ENCODE measurements at regions not wholly inside any gene's neighbourhood (a gene's known extent, or its start where the extent isn't known, plus 50 kb on each side); places are given as distances from the start of the nearest gene placed in this dataset.
"Not testable (repeated sequence)": the region's sequence is repeated elsewhere in the genome, so short reads cannot be mapped to it uniquely, and the experiment has no call there.

- dilution Hi-C loops (cut with MboI; ENCODE audit: extremely low pct_ligation_motif_present, low sequenced_read_pairs), result no loop called here
- H3K9me3 ChIP-seq (ENCODE audit: control insufficient read depth, low read depth, low read length), result no peaks in the 10 kb centered on the region
- H3K9ac ChIP-seq (ENCODE audit: control insufficient read depth, extremely low read depth, insufficient read depth, low read length), result no peak overlapping the region
- H3K4me2 ChIP-seq (ENCODE audit: control insufficient read depth, extremely low read depth, insufficient read depth, low read depth, low read length), result no peak overlapping the region
- H3K27ac ChIP-seq (ENCODE audit: control insufficient read depth, insufficient read depth, low read length), result no peak overlapping the region
- no peak for DNase-seq (ENCODE audit: low read depth, low spot score)
- H3K9me1 ChIP-seq (ENCODE audit: control insufficient read depth, extremely low read depth, insufficient read depth, low read length), result no peaks in the 10 kb centered on the region
- H2AFZ ChIP-seq (ENCODE audit: control insufficient read depth, low read length), result no peak overlapping the region
- no peak for TF ChIP-seq CTCF (optimal IDR thresholded peaks at IDR 0.05 in 1 of 3, IDR thresholded peaks at IDR 0.05 in 1 of 3, conservative IDR thresholded peaks at IDR 0.05 in 1 of 3; ENCODE audit: extremely low read depth in 1 of 3, insufficient read depth in 2 of 3, low read length in 3 of 3)
- TF ChIP-seq EZH2 (IDR thresholded peaks at IDR 0.05; ENCODE audit: low read length), result no peak
- FAIRE-seq, result no peak
- H3K27me3 ChIP-seq (ENCODE audit: control insufficient read depth, extremely low read depth, insufficient read depth, low read length), result no peaks in the 10 kb centered on the region
- no peaks in the 10 kb centered on the region for H3K79me2 ChIP-seq (ENCODE audit: control insufficient read depth, insufficient read depth, low read length)
- no peaks in the 10 kb centered on the region for H3K4me1 ChIP-seq (ENCODE audit: control insufficient read depth, extremely low read depth, insufficient read depth, low read length)
- no peaks in the 10 kb centered on the region for H3K36me3 ChIP-seq (ENCODE audit: control insufficient read depth in 2 of 2, extremely low read depth in 1 of 2, insufficient read depth in 2 of 2, low read length in 2 of 2)
- no peak overlapping the region for H3K4me3 ChIP-seq (ENCODE audit: control insufficient read depth in 2 of 3, extremely low read depth in 1 of 3, insufficient read depth in 2 of 3, low read depth in 1 of 3, low read length in 3 of 3)
- H4K20me1 ChIP-seq (ENCODE audit: control insufficient read depth, extremely low read depth, insufficient read depth, low read length), result no peaks in the 10 kb centered on the region
Measured at GRCh38 chr4:159864337-159864736, 761.5 kb downstream of the RAPGEF2 start.

- no peaks in the 10 kb centered on the region for H3K4me1 ChIP-seq (ENCODE audit: control insufficient read depth, extremely low read depth, insufficient read depth, low read length)
- TF ChIP-seq CTCF (optimal IDR thresholded peaks at IDR 0.05 in 1 of 3, IDR thresholded peaks at IDR 0.05 in 1 of 3, conservative IDR thresholded peaks at IDR 0.05 in 1 of 3; ENCODE audit: extremely low read depth in 1 of 3, insufficient read depth in 2 of 3, low read length in 3 of 3) (no peak), EZH2 (IDR thresholded peaks at IDR 0.05; ENCODE audit: low read length) (no peak)
- H3K79me2 ChIP-seq (ENCODE audit: control insufficient read depth, insufficient read depth, low read length), result no peaks in the 10 kb centered on the region
- H3K9ac ChIP-seq (ENCODE audit: control insufficient read depth, extremely low read depth, insufficient read depth, low read length), result no peak overlapping the region
- no peaks in the 10 kb centered on the region for H3K9me3 ChIP-seq (ENCODE audit: control insufficient read depth, low read depth, low read length)
- no peak overlapping the region for H3K27ac ChIP-seq (ENCODE audit: control insufficient read depth, insufficient read depth, low read length)
- FAIRE-seq (no peak), DNase-seq (ENCODE audit: low read depth, low spot score) (no peak)
- dilution Hi-C loops (cut with MboI; ENCODE audit: extremely low pct_ligation_motif_present, low sequenced_read_pairs), result no loop called here
- H2AFZ ChIP-seq (ENCODE audit: control insufficient read depth, low read length), result no peak overlapping the region
- H3K4me3 ChIP-seq (ENCODE audit: control insufficient read depth in 2 of 3, extremely low read depth in 1 of 3, insufficient read depth in 2 of 3, low read depth in 1 of 3, low read length in 3 of 3), result no peak overlapping the region
- H4K20me1 ChIP-seq (ENCODE audit: control insufficient read depth, extremely low read depth, insufficient read depth, low read length), result no peaks in the 10 kb centered on the region
- no peaks in the 10 kb centered on the region for H3K27me3 ChIP-seq (ENCODE audit: control insufficient read depth, extremely low read depth, insufficient read depth, low read length)
- no peaks in the 10 kb centered on the region for H3K36me3 ChIP-seq (ENCODE audit: control insufficient read depth in 2 of 2, extremely low read depth in 1 of 2, insufficient read depth in 2 of 2, low read length in 2 of 2)
- H3K9me1 ChIP-seq (ENCODE audit: control insufficient read depth, extremely low read depth, insufficient read depth, low read length), result no peaks in the 10 kb centered on the region
- no peak overlapping the region for H3K4me2 ChIP-seq (ENCODE audit: control insufficient read depth, extremely low read depth, insufficient read depth, low read depth, low read length)
Measured at GRCh38 chr4:159867673-159868072, 764.8 kb downstream of the RAPGEF2 start.

- H3K9ac ChIP-seq (ENCODE audit: control insufficient read depth, extremely low read depth, insufficient read depth, low read length); H3K4me3 ChIP-seq (ENCODE audit: control insufficient read depth in 2 of 3, extremely low read depth in 1 of 3, insufficient read depth in 2 of 3, low read depth in 1 of 3, low read length in 3 of 3); H4K20me1 ChIP-seq (ENCODE audit: control insufficient read depth, extremely low read depth, insufficient read depth, low read length); H3K9me1 ChIP-seq (ENCODE audit: control insufficient read depth, extremely low read depth, insufficient read depth, low read length); H3K27me3 ChIP-seq (ENCODE audit: control insufficient read depth, extremely low read depth, insufficient read depth, low read length); H3K36me3 ChIP-seq (ENCODE audit: control insufficient read depth in 2 of 2, extremely low read depth in 1 of 2, insufficient read depth in 2 of 2, low read length in 2 of 2); H3K27ac ChIP-seq (ENCODE audit: control insufficient read depth, insufficient read depth, low read length); H3K9me3 ChIP-seq (ENCODE audit: control insufficient read depth, low read depth, low read length); DNase-seq (ENCODE audit: low read depth, low spot score); H2AFZ ChIP-seq (ENCODE audit: control insufficient read depth, low read length); FAIRE-seq; dilution Hi-C loops (cut with MboI; ENCODE audit: extremely low pct_ligation_motif_present, low sequenced_read_pairs); H3K4me1 ChIP-seq (ENCODE audit: control insufficient read depth, extremely low read depth, insufficient read depth, low read length); H3K79me2 ChIP-seq (ENCODE audit: control insufficient read depth, insufficient read depth, low read length); H3K4me2 ChIP-seq (ENCODE audit: control insufficient read depth, extremely low read depth, insufficient read depth, low read depth, low read length): not testable (repeated sequence)
Measured at GRCh38 chr4:159868936-159869335, 766.1 kb downstream of the RAPGEF2 start.

Data from keratinocyte (primary cell).